Mucosa of descending colon (tissue), 3 donors: ENCODE measurements at regions not wholly inside any gene's neighbourhood (a gene's known extent, or its start where the extent isn't known, plus 50 kb on each side); places are given as distances from the start of the nearest gene placed in this dataset.

Source experiments
- ATAC-seq: fragments of 200-7000 bp; cut with Tn5 transposase; one replicate; pipeline ENCODE4 v1.9.1; 2020; ENCODE audit warnings: mild to moderate bottlenecking, moderate library complexity
- DNase-seq, 3 donors: peaks; one replicate each; pipeline ENCODE4 v3.0.0-alpha.2; 2020
- H3K36me3 ChIP-seq: fragments of 200-600 bp; one replicate; pipeline ENCODE4 v1.8.0; 2021; ENCODE audit warnings: low read depth, mild to moderate bottlenecking
- H3K4me1 ChIP-seq: fragments of 200-600 bp; one replicate; pipeline ENCODE4 v1.8.0; 2021; ENCODE audit warnings: low read depth, mild to moderate bottlenecking
- H3K4me3 ChIP-seq: fragments of 200-600 bp; one replicate; pipeline ENCODE4 v1.8.0; 2021; ENCODE audit warnings: mild to moderate bottlenecking
- H3K9me3 ChIP-seq: fragments of 200-600 bp; one replicate; pipeline ENCODE4 v1.8.0; 2021; ENCODE audit warnings: mild to moderate bottlenecking
- intact Hi-C, 2 donors: fragments of 100-400 bp; cut with DNase I in 1 of 2; cut with micrococcal nuclease in 1 of 2; formaldehyde crosslinking; loops; one replicate each; pipeline versions ENCODE4 v1.11.0 to v1.11.1; 2022; cut with DNase I, micrococcal nuclease
- TF ChIP-seq, protein P1 (sequence below): fragments of 200-600 bp; IDR thresholded peaks from one replicate; pipeline ENCODE4 v1.8.0; 2022; ENCODE audit warnings: antibody characterized with exemption, mild to moderate bottlenecking
- donor health status: DM: no; HTN: no; CAD: no; lungs with moderate emphysema.
- donor health status: DM: no; HTN: no; CAD: no.
- donor health status: DM: no; HTN: yes; CAD: no.

DNA sequence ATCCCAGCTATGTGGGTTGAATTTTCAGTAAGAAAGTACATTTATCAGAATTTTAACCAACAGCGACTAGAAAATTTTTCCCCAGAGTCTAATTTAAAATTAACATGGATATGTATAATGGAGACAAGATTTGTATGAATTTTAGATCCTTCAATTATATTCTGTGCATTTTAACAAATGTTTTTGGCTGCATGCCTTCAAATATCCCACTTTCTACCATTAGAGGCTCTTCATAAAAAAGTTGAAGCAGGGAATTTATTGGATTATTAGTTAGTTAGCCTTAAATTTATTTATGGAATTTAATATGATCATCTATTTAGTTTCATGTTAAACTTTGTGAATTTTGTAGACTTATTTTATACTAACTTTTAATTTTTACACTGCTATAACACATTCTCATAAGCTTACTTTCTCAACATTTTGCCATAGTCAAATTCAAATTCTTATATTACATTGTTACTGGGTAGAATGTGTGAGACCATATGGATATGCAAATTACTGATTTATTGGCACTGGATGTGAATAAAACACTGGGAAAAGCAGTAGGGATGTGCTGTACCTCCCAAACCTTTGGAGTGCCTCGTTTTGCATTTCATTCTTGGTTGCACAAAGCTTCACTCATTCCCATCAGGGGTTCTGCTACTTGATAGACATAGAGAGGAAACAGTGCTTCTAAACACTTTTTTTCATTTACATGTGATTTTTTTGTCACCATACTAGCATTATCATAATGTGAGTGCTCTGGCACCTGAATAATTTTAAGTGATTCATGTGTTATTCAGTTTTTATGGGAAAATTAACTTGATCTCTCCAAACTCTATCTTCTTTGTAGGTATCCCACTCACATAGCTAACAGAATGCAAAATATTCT, 491.8 kb upstream of the COX7C start:
- no peaks in the 10 kb centered on the region for H3K9me3 ChIP-seq
- intact Hi-C loops, result no loop called here

DNA sequence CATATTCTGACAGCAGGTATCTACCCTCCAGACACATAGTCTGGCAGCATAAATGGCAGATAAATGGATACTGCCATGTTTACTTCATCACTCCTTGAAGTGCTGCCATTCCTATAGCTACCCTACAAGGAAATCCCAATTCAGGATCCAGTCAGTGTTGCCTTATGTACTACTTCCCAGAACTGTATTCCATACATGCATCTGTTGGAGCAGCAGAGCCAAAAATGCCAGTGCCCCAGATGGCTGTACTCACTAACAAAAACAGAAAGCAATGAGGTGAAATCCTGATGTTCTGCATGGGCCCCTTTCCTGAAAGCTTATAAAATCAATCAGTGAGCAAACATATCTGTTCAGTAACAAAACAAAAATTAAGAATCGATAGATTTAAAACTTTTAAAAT, 490.0 kb upstream of the COX7C start:
- no peaks in the 10 kb centered on the region for H3K36me3 ChIP-seq
- no peaks in the 10 kb centered on the region for H3K4me1 ChIP-seq
- no peaks in the 10 kb centered on the region for H3K9me3 ChIP-seq
- DNase-seq (no peak), ATAC-seq (no peak)
- intact Hi-C loops, result no loop called here
- no peak overlapping the region for H3K4me3 ChIP-seq
- TF ChIP-seq, protein P1, sequence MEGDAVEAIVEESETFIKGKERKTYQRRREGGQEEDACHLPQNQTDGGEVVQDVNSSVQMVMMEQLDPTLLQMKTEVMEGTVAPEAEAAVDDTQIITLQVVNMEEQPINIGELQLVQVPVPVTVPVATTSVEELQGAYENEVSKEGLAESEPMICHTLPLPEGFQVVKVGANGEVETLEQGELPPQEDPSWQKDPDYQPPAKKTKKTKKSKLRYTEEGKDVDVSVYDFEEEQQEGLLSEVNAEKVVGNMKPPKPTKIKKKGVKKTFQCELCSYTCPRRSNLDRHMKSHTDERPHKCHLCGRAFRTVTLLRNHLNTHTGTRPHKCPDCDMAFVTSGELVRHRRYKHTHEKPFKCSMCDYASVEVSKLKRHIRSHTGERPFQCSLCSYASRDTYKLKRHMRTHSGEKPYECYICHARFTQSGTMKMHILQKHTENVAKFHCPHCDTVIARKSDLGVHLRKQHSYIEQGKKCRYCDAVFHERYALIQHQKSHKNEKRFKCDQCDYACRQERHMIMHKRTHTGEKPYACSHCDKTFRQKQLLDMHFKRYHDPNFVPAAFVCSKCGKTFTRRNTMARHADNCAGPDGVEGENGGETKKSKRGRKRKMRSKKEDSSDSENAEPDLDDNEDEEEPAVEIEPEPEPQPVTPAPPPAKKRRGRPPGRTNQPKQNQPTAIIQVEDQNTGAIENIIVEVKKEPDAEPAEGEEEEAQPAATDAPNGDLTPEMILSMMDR, result no peak

More for the DNA sequence above, 491.8 kb upstream of the COX7C start:
- no peak for DNase-seq
- Histone ChIP-seq H3K4me1 (no peaks in the 10 kb centered on the region), H3K4me3 (no peak overlapping the region), H3K36me3 (no peaks in the 10 kb centered on the region)
- TF ChIP-seq, protein P1, result no peak
- ATAC-seq, result no peak

DNA sequence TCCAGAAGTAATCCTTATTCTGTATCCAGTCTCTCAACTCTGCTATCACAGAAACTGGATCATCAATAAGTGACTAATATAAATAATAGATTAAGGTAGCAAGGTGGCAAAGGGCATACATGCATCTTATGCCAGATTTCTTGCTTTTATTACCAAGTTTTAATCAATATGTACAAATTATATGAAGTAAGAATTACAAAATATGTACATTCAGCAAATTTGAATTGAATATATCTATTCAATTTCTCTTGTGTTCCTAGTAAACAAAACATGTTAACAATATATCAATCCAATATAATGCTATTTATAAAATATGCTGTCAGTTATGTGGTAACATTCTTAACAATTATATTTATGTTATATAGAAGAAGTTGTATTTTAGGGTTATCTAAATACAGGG, 488.7 kb upstream of the COX7C start:
- H3K4me3 ChIP-seq, result no peak overlapping the region
- H3K36me3 ChIP-seq, result no peaks in the 10 kb centered on the region
- H3K9me3 ChIP-seq, result no peaks in the 10 kb centered on the region
- no peak for ATAC-seq
- H3K4me1 ChIP-seq, result no peaks in the 10 kb centered on the region
- intact Hi-C loops, result no loop called here
- TF ChIP-seq, protein P1, result no peak
- DNase-seq, result no peak

DNA sequence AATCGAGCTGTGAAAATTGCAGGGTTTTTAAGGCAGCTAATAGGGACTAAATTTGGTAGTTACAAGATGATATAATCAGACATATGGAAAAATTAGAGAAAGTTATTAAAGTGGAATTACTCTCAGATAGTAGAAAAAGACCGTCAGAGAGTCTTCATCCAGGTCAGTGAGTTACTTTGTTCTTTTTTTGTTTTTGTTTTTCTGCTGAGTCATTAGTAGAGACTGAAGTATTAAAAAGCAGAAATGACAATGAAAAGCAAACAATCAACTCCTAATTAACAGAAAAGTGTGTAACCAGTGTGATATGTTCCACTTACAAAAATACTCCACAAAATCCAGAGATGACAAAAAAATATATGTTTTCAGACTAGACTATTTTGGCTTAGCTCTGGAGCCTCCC, 480.4 kb upstream of the COX7C start:
- H3K9me3 ChIP-seq, result no peaks in the 10 kb centered on the region
- no peaks in the 10 kb centered on the region for H3K36me3 ChIP-seq
- no peak for DNase-seq
- no peaks in the 10 kb centered on the region for H3K4me1 ChIP-seq
- no peak for ATAC-seq
- H3K4me3 ChIP-seq, result no peak overlapping the region
- TF ChIP-seq, protein P1, result no peak
- intact Hi-C loops, result no loop called here

DNA sequence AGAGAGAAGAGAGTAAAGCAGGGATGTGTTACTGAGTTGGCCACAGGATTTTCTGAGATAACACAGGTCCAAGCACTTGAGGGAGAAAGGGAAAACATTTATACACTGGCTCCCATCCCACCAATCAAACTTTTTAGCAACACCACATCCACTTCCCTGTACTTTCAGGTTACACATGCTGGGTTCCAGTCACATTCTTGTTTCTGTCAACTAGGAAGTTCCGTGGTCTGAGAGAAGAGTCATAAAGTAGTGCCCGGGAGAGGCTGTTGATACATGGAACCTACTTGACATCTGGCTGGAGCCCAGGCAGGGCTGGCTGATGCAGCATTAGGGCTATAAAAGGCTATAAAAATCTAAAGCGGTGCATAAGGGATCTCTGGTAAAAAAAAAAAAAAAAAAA, 473.9 kb upstream of the COX7C start:
- ATAC-seq, result peak; percentile 92
- intact Hi-C loops, result no loop called here
- H3K36me3 ChIP-seq, result no peaks in the 10 kb centered on the region
- no peaks in the 10 kb centered on the region for H3K4me1 ChIP-seq
- H3K9me3 ChIP-seq, result no peaks in the 10 kb centered on the region
- TF ChIP-seq, protein P1, result no peak
- DNase-seq, result peak; percentile 44 to 59 (median 48)
- H3K4me3 ChIP-seq, result no peak overlapping the region
